Kidney (tissue), 13 donors: ENCODE measurements at regions not wholly inside any gene's neighbourhood (a gene's known extent, or its start where the extent isn't known, plus 50 kb on each side); places are given as distances from the start of the nearest gene placed in this dataset.
"Not testable (repeated sequence)": the region's sequence is repeated elsewhere in the genome, so short reads cannot be mapped to it uniquely, and the experiment has no call there.

Experiments
- DNase-seq, 5 donors: peaks; one replicate each; pipeline ENCODE4 v3.0.0-alpha.2; 2013 to 2020
- FAIRE-seq: peaks from 2 replicates; lab custom pipeline; 2012; peaks lifted over from hg19 to GRCh38; lab: Jason Lieb, UNC
- H3K27ac ChIP-seq, 2 donors: one replicate each; pipeline ENCODE4 v1.7.0; 2013; ENCODE audit warnings: low read depth in 2 of 2, low read length in 2 of 2, inconsistent platforms in 1 of 2
- H3K27me3 ChIP-seq: one replicate; pipeline ENCODE4 v1.7.1; 2013; ENCODE audit warnings: low read length, inconsistent platforms; ENCODE audit not compliant: control insufficient read depth, insufficient read depth
- H3K36me3 ChIP-seq, 3 donors: one replicate each; pipeline versions ENCODE4 v1.7.0 to v1.7.1; 2013; ENCODE audit warnings: low read length in 3 of 3, control low read depth in 1 of 3, inconsistent platforms in 1 of 3; ENCODE audit not compliant: insufficient read depth in 3 of 3, control insufficient read depth in 2 of 3
- H3K4me1 ChIP-seq, 3 donors: one replicate each; pipeline versions ENCODE4 v1.7.0 to v1.7.1; 2013; ENCODE audit warnings: low read length in 3 of 3, inconsistent platforms in 1 of 3, low read depth in 1 of 3; ENCODE audit not compliant: control insufficient read depth in 2 of 3, insufficient read depth in 2 of 3
- H3K4me3 ChIP-seq, 3 donors: one replicate each; pipeline versions ENCODE4 v1.7.0 to v1.8.1; 2013; ENCODE audit warnings: low read length in 3 of 3, control low read depth in 1 of 3, inconsistent platforms in 1 of 3
- H3K9ac ChIP-seq, 3 donors: one replicate each; pipeline versions ENCODE4 v1.7.0 to v1.7.1; 2013; ENCODE audit warnings: low read length in 3 of 3, control low read depth in 1 of 3, inconsistent platforms in 1 of 3
- H3K9me3 ChIP-seq, 3 donors: one replicate each; pipeline versions ENCODE4 v1.7.0 to v1.7.1; 2013; ENCODE audit warnings: low read length in 3 of 3, control low read depth in 1 of 3, inconsistent platforms in 1 of 3; ENCODE audit not compliant: control insufficient read depth in 2 of 3, insufficient read depth in 1 of 3
- intact Hi-C: fragments of 100-400 bp; cut with DNase I; formaldehyde crosslinking; loops from one replicate; pipeline ENCODE4 v1.11.1; 2022
- TF ChIP-seq, protein P1 (sequence below): IDR thresholded peaks from 3 replicates; pipeline ENCODE4 v1.5.1; 2012; ENCODE audit warnings: mild to moderate bottlenecking, moderate library complexity, borderline replicate concordance; ENCODE audit not compliant: insufficient read depth; ENCODE audit errors: extremely low read depth
- donor health status: control.
- donor health status: control.
- donor health status: control.
- donor health status: control.
- donor health status: control.
- donor health status: DM: yes; HTN: yes; CAD: no.
- donor health status: Normal renal cell carcinoma (clear cell type).

DNA sequence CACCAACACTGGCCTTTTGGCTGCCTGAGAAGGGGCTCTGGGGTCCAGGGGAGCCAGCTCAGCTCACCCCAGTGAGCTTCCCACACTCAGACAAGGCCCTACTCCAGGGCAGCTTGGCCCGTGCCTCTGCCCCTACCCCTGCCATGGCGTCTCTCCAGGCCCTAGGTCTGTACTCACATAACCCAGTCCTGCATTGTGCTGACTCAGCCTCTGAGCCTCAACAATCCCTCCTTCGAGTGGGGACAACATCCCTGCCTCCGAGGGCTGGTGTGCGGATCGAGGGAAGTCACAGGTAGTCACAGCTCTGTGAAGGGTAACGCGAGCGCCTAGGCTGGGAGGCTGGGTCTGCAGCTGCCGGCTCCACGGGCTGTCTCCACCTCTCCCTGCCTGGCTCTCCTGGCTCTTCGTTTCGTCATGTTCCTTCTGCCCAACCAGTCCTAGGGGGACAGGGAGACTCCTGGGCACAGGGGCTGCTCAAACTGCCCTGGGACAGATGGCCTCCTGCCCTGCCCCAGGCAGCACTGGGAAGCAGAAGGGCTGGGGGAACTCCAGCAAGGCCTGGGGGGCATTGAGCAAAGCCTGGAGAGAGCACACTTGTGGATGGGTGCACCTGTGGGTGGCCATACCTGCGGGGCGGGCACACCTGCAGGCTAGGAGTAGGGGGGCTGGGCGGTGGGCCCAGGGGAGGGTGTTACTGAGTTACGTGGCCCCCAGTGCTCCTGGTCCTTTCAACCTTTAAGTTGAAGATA, 74.6 kb downstream of the RRM2 start:
- DNase-seq (no peak), FAIRE-seq (no peak)
- intact Hi-C loops: no loop called here
- Histone ChIP-seq H3K9me3 (no peaks in the 10 kb centered on the region), H3K4me3 (no peak overlapping the region), H3K36me3 (no peaks in the 10 kb centered on the region), H3K27me3 (no peaks in the 10 kb centered on the region), H3K9ac (no peak overlapping the region), H3K27ac (no peak overlapping the region), H3K4me1 (no peaks in the 10 kb centered on the region)
- TF ChIP-seq, protein P1, sequence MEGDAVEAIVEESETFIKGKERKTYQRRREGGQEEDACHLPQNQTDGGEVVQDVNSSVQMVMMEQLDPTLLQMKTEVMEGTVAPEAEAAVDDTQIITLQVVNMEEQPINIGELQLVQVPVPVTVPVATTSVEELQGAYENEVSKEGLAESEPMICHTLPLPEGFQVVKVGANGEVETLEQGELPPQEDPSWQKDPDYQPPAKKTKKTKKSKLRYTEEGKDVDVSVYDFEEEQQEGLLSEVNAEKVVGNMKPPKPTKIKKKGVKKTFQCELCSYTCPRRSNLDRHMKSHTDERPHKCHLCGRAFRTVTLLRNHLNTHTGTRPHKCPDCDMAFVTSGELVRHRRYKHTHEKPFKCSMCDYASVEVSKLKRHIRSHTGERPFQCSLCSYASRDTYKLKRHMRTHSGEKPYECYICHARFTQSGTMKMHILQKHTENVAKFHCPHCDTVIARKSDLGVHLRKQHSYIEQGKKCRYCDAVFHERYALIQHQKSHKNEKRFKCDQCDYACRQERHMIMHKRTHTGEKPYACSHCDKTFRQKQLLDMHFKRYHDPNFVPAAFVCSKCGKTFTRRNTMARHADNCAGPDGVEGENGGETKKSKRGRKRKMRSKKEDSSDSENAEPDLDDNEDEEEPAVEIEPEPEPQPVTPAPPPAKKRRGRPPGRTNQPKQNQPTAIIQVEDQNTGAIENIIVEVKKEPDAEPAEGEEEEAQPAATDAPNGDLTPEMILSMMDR: no peak

DNA sequence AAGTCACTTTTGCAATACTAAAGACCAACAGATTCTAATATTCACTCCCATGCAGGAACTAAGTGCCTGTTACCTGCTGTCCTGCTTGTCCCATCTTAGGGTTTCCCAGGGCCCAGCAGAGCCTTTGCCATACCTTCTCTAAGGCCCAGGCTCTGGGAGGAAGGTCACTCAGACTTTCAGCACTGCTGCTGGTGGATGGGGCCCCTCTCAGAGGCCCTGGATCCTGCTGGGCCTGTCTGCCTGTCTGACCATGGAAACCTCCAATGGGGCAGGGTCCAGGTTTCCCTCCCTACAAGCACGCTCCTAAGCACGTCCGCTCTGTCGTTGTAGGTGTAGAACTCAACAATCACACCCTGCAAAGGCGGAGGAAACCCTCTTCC, 75.1 kb downstream of the RRM2 start:
- Histone ChIP-seq H3K4me1 (no peaks in the 10 kb centered on the region), H3K9me3 (no peaks in the 10 kb centered on the region), H3K27me3 (no peaks in the 10 kb centered on the region), H3K27ac (no peak overlapping the region), H3K36me3 (no peaks in the 10 kb centered on the region), H3K4me3 (no peak overlapping the region), H3K9ac (no peak overlapping the region)
- FAIRE-seq (no peak), DNase-seq (no peak)
- intact Hi-C loops: no loop called here
- TF ChIP-seq, protein P1: no peak

DNA sequence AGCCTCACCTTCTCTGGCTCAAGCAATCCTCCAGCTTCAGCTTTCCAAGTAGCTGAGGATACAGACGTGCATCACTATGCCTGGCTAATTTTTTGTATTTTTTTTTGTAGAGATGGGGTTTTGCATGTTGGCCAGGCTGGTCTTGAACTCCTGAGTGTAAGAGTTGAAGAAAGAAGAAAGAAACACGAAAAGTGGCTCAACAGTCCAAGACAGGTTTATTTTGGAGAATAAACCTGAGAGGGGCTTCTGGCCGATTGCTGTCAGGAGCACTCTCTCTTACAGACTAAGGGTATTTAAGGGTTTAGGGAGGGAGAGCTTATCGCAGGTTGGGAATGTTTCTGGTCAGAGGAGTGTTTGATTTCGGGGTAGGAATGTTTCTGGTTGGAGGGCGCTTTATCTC, 75.9 kb downstream of the RRM2 start:
- H3K9me3 ChIP-seq, H3K4me1 ChIP-seq, H3K4me3 ChIP-seq, DNase-seq, intact Hi-C loops, H3K27ac ChIP-seq, H3K27me3 ChIP-seq, H3K9ac ChIP-seq, H3K36me3 ChIP-seq, FAIRE-seq: not testable (repeated sequence)

DNA sequence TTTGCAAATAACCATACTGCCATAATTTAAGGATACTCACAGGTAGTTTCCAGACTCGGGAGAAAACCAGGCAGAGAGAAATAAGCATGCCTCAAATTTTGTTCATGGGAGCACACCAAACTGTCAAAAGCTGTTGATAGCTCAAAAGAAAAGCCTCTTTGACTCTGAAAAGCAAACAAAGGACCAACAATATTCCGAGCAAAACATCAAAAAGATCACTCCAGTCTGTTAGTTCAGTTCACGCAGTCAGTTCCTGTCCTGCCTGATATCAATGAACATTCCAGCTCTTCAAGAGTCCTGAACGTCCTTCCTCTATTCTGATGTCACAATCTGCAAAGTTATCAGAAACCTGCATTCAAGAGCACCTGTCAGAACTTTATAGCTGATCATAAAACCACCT, 78.7 kb downstream of the RRM2 start:
- DNase-seq: no peak
- Histone ChIP-seq H3K9me3 (no peaks in the 10 kb centered on the region), H3K27ac (no peak overlapping the region), H3K27me3 (no peaks in the 10 kb centered on the region), H3K4me1 (no peaks in the 10 kb centered on the region), H3K4me3 (no peak overlapping the region), H3K36me3 (no peaks in the 10 kb centered on the region), H3K9ac (no peak overlapping the region)
- TF ChIP-seq, protein P1: no peak
- intact Hi-C loops: no loop called here
- FAIRE-seq: no peak
